ENCODE measurements at regions not wholly inside any gene's neighbourhood (a gene's known extent, or its start where the extent isn't known, plus 50 kb on each side); places are given as distances from the start of the nearest gene placed in this dataset.

DNA sequence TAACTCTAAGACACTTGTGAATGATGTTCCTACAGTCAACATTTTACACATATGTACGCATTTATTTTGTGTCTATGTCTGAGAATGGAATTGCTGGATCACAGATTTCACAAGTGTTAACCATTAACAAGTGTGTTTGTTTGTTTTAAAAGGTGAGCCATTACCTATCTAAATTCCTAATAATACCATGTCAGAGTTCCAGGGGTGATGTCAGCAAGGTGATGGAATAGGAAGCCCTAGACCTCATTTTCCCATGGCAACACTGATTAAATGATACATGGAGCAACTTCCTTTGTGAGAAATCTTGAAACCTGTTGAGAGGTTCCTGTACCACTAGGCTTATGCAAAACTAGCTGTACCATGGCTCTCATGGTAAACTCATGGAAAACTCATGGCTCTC lies 309.7 kb downstream of the CYLC2 start:
- no peak overlapping the region for H3K4me2 ChIP-seq
- Mint-ChIP-seq H3K9me3 (peaks cover 83% of the 10 kb centered on the region), H3K27me3 (ENCODE audit: insufficient read depth, low read depth, poor library complexity) (peaks cover 2% of the 10 kb centered on the region), H3K36me3 (ENCODE audit: low read depth) (peaks cover 21% of the 10 kb centered on the region; the same call in 2 of the 3 replicates), H3K27ac (no peak overlapping the region), H3K4me1 (no peaks in the 10 kb centered on the region), H3K4me3 (no peak overlapping the region)
- no peaks in the 10 kb centered on the region for H4K20me1 ChIP-seq (replicated peaks; ENCODE audit: insufficient read depth)
- peaks cover 10% of the 10 kb centered on the region; the same call in 1 of the 2 replicates for H3K36me3 ChIP-seq (ENCODE audit: insufficient read depth)
- no peaks in the 10 kb centered on the region for H3K79me2 ChIP-seq (replicated peaks; ENCODE audit: insufficient read depth)
- no peaks in the 10 kb centered on the region for H3K4me1 ChIP-seq (ENCODE audit: insufficient read depth)
- H3F3A ChIP-seq (replicated peaks; ENCODE audit: low read depth) = no peaks in the 10 kb centered on the region
- no peak overlapping the region for H2AFZ ChIP-seq
- H3K27me3 ChIP-seq (ENCODE audit: insufficient read depth) = no peaks in the 10 kb centered on the region
- ATAC-seq (no peak), DNase-seq (ENCODE audit: low spot score) (no peak)
- H3K27ac ChIP-seq (ENCODE audit: low read depth) = no peak overlapping the region
- no peaks in the 10 kb centered on the region for H3K9me2 ChIP-seq (ENCODE audit: insufficient read depth)
- no peak overlapping the region for H3K4me3 ChIP-seq
- TF ChIP-seq, protein P1, sequence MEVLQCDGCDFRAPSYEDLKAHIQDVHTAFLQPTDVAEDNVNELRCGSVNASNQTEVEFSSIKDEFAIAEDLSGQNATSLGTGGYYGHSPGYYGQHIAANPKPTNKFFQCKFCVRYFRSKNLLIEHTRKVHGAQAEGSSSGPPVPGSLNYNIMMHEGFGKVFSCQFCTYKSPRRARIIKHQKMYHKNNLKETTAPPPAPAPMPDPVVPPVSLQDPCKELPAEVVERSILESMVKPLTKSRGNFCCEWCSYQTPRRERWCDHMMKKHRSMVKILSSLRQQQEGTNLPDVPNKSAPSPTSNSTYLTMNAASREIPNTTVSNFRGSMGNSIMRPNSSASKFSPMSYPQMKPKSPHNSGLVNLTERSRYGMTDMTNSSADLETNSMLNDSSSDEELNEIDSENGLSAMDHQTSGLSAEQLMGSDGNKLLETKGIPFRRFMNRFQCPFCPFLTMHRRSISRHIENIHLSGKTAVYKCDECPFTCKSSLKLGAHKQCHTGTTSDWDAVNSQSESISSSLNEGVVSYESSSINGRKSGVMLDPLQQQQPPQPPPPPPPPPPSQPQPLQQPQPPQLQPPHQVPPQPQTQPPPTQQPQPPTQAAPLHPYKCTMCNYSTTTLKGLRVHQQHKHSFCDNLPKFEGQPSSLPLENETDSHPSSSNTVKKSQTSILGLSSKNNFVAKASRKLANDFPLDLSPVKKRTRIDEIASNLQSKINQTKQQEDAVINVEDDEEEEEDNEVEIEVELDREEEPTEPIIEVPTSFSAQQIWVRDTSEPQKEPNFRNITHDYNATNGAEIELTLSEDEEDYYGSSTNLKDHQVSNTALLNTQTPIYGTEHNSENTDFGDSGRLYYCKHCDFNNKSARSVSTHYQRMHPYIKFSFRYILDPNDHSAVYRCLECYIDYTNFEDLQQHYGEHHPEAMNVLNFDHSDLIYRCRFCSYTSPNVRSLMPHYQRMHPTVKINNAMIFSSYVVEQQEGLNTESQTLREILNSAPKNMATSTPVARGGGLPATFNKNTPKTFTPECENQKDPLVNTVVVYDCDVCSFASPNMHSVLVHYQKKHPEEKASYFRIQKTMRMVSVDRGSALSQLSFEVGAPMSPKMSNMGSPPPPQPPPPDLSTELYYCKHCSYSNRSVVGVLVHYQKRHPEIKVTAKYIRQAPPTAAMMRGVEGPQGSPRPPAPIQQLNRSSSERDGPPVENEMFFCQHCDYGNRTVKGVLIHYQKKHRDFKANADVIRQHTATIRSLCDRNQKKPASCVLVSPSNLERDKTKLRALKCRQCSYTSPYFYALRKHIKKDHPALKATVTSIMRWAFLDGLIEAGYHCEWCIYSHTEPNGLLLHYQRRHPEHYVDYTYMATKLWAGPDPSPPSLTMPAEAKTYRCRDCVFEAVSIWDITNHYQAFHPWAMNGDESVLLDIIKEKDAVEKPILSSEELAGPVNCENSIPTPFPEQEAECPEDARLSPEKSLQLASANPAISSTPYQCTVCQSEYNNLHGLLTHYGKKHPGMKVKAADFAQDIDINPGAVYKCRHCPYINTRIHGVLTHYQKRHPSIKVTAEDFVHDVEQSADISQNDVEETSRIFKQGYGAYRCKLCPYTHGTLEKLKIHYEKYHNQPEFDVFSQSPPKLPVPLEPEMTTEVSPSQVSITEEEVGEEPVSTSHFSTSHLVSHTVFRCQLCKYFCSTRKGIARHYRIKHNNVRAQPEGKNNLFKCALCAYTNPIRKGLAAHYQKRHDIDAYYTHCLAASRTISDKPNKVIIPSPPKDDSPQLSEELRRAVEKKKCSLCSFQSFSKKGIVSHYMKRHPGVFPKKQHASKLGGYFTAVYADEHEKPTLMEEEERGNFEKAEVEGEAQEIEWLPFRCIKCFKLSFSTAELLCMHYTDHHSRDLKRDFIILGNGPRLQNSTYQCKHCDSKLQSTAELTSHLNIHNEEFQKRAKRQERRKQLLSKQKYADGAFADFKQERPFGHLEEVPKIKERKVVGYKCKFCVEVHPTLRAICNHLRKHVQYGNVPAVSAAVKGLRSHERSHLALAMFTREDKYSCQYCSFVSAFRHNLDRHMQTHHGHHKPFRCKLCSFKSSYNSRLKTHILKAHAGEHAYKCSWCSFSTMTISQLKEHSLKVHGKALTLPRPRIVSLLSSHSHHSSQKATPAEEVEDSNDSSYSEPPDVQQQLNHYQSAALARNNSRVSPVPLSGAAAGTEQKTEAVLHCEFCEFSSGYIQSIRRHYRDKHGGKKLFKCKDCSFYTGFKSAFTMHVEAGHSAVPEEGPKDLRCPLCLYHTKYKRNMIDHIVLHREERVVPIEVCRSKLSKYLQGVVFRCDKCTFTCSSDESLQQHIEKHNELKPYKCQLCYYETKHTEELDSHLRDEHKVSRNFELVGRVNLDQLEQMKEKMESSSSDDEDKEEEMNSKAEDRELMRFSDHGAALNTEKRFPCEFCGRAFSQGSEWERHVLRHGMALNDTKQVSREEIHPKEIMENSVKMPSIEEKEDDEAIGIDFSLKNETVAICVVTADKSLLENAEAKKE (CRISPR knock-in tag; IDR thresholded peaks at IDR 0.05) = no peak

DNA sequence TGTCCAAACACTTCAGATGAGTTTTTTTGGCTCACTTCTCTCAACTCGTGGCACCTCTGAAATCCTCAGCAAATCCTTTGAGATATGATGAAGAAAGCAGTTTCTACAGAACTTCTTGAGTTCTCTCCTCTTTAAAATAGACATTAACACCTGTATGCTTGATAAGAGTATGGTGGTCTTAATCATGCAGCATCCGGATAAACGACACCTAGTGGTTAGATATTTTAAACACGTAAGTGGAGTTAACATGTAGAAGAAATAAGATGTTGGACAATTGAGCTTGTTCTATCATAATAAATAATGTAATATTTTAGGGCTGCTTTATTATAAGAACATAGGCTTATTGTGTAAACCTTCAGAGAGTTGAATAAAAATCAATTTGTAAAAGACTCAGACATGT lies 324.8 kb downstream of the CYLC2 start:
- no peak for ATAC-seq
- Mint-ChIP-seq H3K36me3 (ENCODE audit: low read depth) (peaks cover 8% of the 10 kb centered on the region; the same call in 2 of the 3 replicates), H3K9me3 (peaks cover 89% of the 10 kb centered on the region)
- TF ChIP-seq EZH2phosphoT487 (IDR thresholded peaks at IDR 0.05; ENCODE audit: unreplicated experiment) = no peak
- TF ChIP-seq, protein P2, sequence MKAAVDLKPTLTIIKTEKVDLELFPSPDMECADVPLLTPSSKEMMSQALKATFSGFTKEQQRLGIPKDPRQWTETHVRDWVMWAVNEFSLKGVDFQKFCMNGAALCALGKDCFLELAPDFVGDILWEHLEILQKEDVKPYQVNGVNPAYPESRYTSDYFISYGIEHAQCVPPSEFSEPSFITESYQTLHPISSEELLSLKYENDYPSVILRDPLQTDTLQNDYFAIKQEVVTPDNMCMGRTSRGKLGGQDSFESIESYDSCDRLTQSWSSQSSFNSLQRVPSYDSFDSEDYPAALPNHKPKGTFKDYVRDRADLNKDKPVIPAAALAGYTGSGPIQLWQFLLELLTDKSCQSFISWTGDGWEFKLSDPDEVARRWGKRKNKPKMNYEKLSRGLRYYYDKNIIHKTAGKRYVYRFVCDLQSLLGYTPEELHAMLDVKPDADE (IDR thresholded peaks at IDR 0.05) = no peak
- TF ChIP-seq, protein P3, sequence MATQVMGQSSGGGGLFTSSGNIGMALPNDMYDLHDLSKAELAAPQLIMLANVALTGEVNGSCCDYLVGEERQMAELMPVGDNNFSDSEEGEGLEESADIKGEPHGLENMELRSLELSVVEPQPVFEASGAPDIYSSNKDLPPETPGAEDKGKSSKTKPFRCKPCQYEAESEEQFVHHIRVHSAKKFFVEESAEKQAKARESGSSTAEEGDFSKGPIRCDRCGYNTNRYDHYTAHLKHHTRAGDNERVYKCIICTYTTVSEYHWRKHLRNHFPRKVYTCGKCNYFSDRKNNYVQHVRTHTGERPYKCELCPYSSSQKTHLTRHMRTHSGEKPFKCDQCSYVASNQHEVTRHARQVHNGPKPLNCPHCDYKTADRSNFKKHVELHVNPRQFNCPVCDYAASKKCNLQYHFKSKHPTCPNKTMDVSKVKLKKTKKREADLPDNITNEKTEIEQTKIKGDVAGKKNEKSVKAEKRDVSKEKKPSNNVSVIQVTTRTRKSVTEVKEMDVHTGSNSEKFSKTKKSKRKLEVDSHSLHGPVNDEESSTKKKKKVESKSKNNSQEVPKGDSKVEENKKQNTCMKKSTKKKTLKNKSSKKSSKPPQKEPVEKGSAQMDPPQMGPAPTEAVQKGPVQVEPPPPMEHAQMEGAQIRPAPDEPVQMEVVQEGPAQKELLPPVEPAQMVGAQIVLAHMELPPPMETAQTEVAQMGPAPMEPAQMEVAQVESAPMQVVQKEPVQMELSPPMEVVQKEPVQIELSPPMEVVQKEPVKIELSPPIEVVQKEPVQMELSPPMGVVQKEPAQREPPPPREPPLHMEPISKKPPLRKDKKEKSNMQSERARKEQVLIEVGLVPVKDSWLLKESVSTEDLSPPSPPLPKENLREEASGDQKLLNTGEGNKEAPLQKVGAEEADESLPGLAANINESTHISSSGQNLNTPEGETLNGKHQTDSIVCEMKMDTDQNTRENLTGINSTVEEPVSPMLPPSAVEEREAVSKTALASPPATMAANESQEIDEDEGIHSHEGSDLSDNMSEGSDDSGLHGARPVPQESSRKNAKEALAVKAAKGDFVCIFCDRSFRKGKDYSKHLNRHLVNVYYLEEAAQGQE (IDR thresholded peaks at IDR 0.05; ENCODE audit: unreplicated experiment) = no peak
- TF ChIP-seq POLR2AphosphoS5 (IDR thresholded peaks at IDR 0.05; ENCODE audit: low read depth) = no peak
- TF ChIP-seq, protein P4, sequence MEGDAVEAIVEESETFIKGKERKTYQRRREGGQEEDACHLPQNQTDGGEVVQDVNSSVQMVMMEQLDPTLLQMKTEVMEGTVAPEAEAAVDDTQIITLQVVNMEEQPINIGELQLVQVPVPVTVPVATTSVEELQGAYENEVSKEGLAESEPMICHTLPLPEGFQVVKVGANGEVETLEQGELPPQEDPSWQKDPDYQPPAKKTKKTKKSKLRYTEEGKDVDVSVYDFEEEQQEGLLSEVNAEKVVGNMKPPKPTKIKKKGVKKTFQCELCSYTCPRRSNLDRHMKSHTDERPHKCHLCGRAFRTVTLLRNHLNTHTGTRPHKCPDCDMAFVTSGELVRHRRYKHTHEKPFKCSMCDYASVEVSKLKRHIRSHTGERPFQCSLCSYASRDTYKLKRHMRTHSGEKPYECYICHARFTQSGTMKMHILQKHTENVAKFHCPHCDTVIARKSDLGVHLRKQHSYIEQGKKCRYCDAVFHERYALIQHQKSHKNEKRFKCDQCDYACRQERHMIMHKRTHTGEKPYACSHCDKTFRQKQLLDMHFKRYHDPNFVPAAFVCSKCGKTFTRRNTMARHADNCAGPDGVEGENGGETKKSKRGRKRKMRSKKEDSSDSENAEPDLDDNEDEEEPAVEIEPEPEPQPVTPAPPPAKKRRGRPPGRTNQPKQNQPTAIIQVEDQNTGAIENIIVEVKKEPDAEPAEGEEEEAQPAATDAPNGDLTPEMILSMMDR (conservative IDR thresholded peaks at IDR 0.05; ENCODE audit: low read depth in 2 of 2) = no peak
- TF ChIP-seq JUNB (IDR thresholded peaks at IDR 0.05; ENCODE audit: unreplicated experiment) = no peak
- TF ChIP-seq ZNF114 (CRISPR knock-in tag; IDR thresholded peaks at IDR 0.05) = no peak
- TF ChIP-seq CREB1 (CRISPR knock-in tag; IDR thresholded peaks at IDR 0.05; ENCODE audit: low read depth) = no peak

More for the DNA sequence above, 324.8 kb downstream of the CYLC2 start:
- Histone ChIP-seq H3K4me3 (no peak overlapping the region), H2AFZ (no peak overlapping the region), H3K27me3 (ENCODE audit: insufficient read depth) (no peaks in the 10 kb centered on the region), H3K27ac (ENCODE audit: low read depth) (no peak overlapping the region), H3K4me1 (ENCODE audit: insufficient read depth) (no peaks in the 10 kb centered on the region), H3F3A (replicated peaks; ENCODE audit: low read depth) (no peaks in the 10 kb centered on the region), H3K9me2 (ENCODE audit: insufficient read depth) (no peaks in the 10 kb centered on the region), H4K20me1 (replicated peaks; ENCODE audit: insufficient read depth) (no peaks in the 10 kb centered on the region), H3K4me2 (no peak overlapping the region), H3K79me2 (replicated peaks; ENCODE audit: insufficient read depth) (no peaks in the 10 kb centered on the region), H3K36me3 (ENCODE audit: insufficient read depth) (peaks cover 5% of the 10 kb centered on the region)
- no peak for DNase-seq (ENCODE audit: low spot score)
- Mint-ChIP-seq H3K27me3 (ENCODE audit: insufficient read depth, low read depth, poor library complexity) (peaks cover 1% of the 10 kb centered on the region), H3K4me1 (no peaks in the 10 kb centered on the region), H3K27ac (no peak overlapping the region), H3K4me3 (no peak overlapping the region)
